ENCODE measurements at regions not wholly inside any gene's neighbourhood (a gene's known extent, or its start where the extent isn't known, plus 50 kb on each side); places are given as distances from the start of the nearest gene placed in this dataset.

- TF ChIP-seq TAF1 (IDR thresholded peaks at IDR 0.05; ENCODE audit: borderline replicate concordance, insufficient read depth, low read length) (no peak), FOXP2 (optimal IDR thresholded peaks at IDR 0.05; ENCODE audit: borderline replicate concordance, extremely low read depth, extremely low read length, insufficient read depth) (no peak), SIN3A (IDR thresholded peaks at IDR 0.05; ENCODE audit: borderline replicate concordance, insufficient read depth, low read length) (no peak), POLR2AphosphoS5 (IDR thresholded peaks at IDR 0.05; ENCODE audit: low read depth, low read length) (no peak)
- TF ChIP-seq, protein P1, sequence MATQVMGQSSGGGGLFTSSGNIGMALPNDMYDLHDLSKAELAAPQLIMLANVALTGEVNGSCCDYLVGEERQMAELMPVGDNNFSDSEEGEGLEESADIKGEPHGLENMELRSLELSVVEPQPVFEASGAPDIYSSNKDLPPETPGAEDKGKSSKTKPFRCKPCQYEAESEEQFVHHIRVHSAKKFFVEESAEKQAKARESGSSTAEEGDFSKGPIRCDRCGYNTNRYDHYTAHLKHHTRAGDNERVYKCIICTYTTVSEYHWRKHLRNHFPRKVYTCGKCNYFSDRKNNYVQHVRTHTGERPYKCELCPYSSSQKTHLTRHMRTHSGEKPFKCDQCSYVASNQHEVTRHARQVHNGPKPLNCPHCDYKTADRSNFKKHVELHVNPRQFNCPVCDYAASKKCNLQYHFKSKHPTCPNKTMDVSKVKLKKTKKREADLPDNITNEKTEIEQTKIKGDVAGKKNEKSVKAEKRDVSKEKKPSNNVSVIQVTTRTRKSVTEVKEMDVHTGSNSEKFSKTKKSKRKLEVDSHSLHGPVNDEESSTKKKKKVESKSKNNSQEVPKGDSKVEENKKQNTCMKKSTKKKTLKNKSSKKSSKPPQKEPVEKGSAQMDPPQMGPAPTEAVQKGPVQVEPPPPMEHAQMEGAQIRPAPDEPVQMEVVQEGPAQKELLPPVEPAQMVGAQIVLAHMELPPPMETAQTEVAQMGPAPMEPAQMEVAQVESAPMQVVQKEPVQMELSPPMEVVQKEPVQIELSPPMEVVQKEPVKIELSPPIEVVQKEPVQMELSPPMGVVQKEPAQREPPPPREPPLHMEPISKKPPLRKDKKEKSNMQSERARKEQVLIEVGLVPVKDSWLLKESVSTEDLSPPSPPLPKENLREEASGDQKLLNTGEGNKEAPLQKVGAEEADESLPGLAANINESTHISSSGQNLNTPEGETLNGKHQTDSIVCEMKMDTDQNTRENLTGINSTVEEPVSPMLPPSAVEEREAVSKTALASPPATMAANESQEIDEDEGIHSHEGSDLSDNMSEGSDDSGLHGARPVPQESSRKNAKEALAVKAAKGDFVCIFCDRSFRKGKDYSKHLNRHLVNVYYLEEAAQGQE (IDR thresholded peaks at IDR 0.05; ENCODE audit: insufficient read depth in 1 of 2, low read depth in 2 of 2, low read length in 2 of 2): no peak
Measured at GRCh38 chr5:145221416-145221815, 613.7 kb downstream of the PRELID2 start.

DNA sequence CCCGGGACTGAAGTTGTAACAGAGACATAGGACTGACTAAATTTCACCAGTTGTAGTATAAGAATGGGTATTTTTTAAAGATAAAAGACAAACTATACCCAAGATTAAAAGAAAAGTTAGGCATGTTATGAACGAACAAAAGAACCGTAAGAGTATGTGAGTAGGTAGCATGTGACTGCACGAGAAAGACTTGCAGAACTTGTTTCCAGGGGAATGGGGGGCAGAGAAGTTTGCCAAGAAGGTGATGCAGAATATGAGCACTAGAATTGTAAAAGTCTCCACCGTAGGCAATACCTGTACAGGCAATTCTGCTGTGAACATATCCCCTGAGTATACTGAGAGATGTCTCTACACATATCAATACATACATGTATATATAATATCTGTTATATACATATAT, 614.7 kb downstream of the PRELID2 start:
- TF ChIP-seq, protein P1 (IDR thresholded peaks at IDR 0.05; ENCODE audit: insufficient read depth in 1 of 2, low read depth in 2 of 2, low read length in 2 of 2): no peak
- TF ChIP-seq FOXP2 (optimal IDR thresholded peaks at IDR 0.05; ENCODE audit: borderline replicate concordance, extremely low read depth, extremely low read length, insufficient read depth): no peak
- no peak for TF ChIP-seq POLR2AphosphoS5 (IDR thresholded peaks at IDR 0.05; ENCODE audit: low read depth, low read length)
- TF ChIP-seq SIN3A (IDR thresholded peaks at IDR 0.05; ENCODE audit: borderline replicate concordance, insufficient read depth, low read length): no peak
- TF ChIP-seq TAF1 (IDR thresholded peaks at IDR 0.05; ENCODE audit: borderline replicate concordance, insufficient read depth, low read length): no peak

DNA sequence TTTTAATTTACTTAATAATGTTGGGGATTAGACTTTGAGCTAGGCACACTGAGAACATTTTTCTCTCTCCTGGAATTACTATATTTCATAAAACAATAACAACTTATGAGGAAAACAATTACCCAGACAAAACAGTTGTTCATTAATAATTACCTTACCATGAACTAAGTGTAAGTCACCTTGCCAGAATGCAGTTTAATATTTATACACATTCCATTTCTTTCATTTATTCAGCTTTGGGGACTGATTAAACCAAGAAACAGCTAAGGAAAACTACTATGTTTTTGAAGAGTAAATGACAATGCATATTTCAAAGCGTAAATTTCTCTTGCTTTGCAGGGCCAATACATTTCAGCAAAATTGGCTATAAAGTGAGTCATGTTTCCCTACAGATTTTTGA, 616.2 kb downstream of the PRELID2 start:
- TF ChIP-seq SIN3A (IDR thresholded peaks at IDR 0.05; ENCODE audit: borderline replicate concordance, insufficient read depth, low read length) (no peak), FOXP2 (optimal IDR thresholded peaks at IDR 0.05; ENCODE audit: borderline replicate concordance, extremely low read depth, extremely low read length, insufficient read depth) (no peak)
- TF ChIP-seq, protein P1 (IDR thresholded peaks at IDR 0.05; ENCODE audit: insufficient read depth in 1 of 2, low read depth in 2 of 2, low read length in 2 of 2): no peak

DNA sequence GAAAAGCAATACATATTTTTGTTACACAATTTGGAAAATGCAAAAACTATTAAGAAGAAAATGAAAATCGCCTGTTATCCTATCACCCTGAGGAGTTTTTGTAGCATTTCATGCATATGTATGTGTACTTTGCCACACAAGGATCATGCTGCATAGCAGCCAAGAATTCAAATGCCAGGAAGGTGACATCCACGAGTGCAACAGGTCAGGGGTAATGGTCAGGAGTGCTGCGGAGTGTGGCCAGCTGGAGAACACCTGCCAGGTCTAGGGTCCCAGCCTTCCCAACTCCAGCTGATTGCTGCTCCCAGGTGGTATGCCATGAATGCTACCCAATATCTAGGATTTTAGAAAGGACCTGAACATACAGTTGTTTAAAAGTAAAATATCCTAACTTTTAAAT, 617.1 kb downstream of the PRELID2 start:
- no peak for TF ChIP-seq SIN3A (IDR thresholded peaks at IDR 0.05; ENCODE audit: borderline replicate concordance, insufficient read depth, low read length)
- TF ChIP-seq, protein P1 (IDR thresholded peaks at IDR 0.05; ENCODE audit: insufficient read depth in 1 of 2, low read depth in 2 of 2, low read length in 2 of 2): no peak
- no peak for TF ChIP-seq FOXP2 (optimal IDR thresholded peaks at IDR 0.05; ENCODE audit: borderline replicate concordance, extremely low read depth, extremely low read length, insufficient read depth)
- no peak for TF ChIP-seq TAF1 (IDR thresholded peaks at IDR 0.05; ENCODE audit: borderline replicate concordance, insufficient read depth, low read length)
- TF ChIP-seq POLR2AphosphoS5 (IDR thresholded peaks at IDR 0.05; ENCODE audit: low read depth, low read length): no peak

- TF ChIP-seq, protein P1 (IDR thresholded peaks at IDR 0.05; ENCODE audit: insufficient read depth in 1 of 2, low read depth in 2 of 2, low read length in 2 of 2): no peak
- TF ChIP-seq SIN3A (IDR thresholded peaks at IDR 0.05; ENCODE audit: borderline replicate concordance, insufficient read depth, low read length) (no peak), POLR2AphosphoS5 (IDR thresholded peaks at IDR 0.05; ENCODE audit: low read depth, low read length) (no peak), TAF1 (IDR thresholded peaks at IDR 0.05; ENCODE audit: borderline replicate concordance, insufficient read depth, low read length) (no peak), FOXP2 (optimal IDR thresholded peaks at IDR 0.05; ENCODE audit: borderline replicate concordance, extremely low read depth, extremely low read length, insufficient read depth) (no peak)
Measured at GRCh38 chr5:145210020-145210419, 625.1 kb downstream of the PRELID2 start.
